ENCODE measurements at regions not wholly inside any gene's neighbourhood (a gene's known extent, or its start where the extent isn't known, plus 50 kb on each side); places are given as distances from the start of the nearest gene placed in this dataset.
"Not testable (repeated sequence)": the region's sequence is repeated elsewhere in the genome, so short reads cannot be mapped to it uniquely, and the experiment has no call there.

GRCh38 chr21:35281956-35282355 is 232.9 kb upstream of the RUNX1 start:
- DNase-seq, result peak; percentile 78 to 89

- peak; percentile 79 to 86 for DNase-seq
Measured at GRCh38 chr21:35280231-35280630, 231.1 kb upstream of the RUNX1 start.

- DNase-seq, result no peak
Measured at GRCh38 chr21:35275776-35276175, 226.7 kb upstream of the RUNX1 start.

GRCh38 chr21:35274923-35275322 is 225.8 kb upstream of the RUNX1 start:
- no peak for DNase-seq

- DNase-seq, result no peak
Measured at GRCh38 chr21:35274090-35274489, 225.0 kb upstream of the RUNX1 start.

GRCh38 chr21:35273333-35273732 is 224.2 kb upstream of the RUNX1 start:
- DNase-seq, result no peak

- not testable (repeated sequence) for DNase-seq
Measured at GRCh38 chr21:35271344-35272118, 222.4 kb upstream of the RUNX1 start.

GRCh38 chr21:35268817-35269216 is 219.7 kb upstream of the RUNX1 start:
- DNase-seq, result no peak

- no peak for DNase-seq
Measured at GRCh38 chr21:35268261-35268660, 219.2 kb upstream of the RUNX1 start.

GRCh38 chr21:35266546-35266945 is 217.4 kb upstream of the RUNX1 start:
- DNase-seq, result no peak

- DNase-seq, result peak in 1 of 2 donors; percentile 41
Measured at GRCh38 chr21:35265170-35265877, 216.2 kb upstream of the RUNX1 start.

GRCh38 chr21:35259457-35259856 is 210.4 kb upstream of the RUNX1 start:
- DNase-seq, result no peak

- no peak for DNase-seq
Measured at GRCh38 chr21:35258521-35258920, 209.4 kb upstream of the RUNX1 start.

- no peak for DNase-seq
Measured at GRCh38 chr21:35257413-35257812, 208.3 kb upstream of the RUNX1 start.

- DNase-seq, result no peak
Measured at GRCh38 chr21:35256468-35256988, 207.4 kb upstream of the RUNX1 start.

- DNase-seq, result no peak
Measured at GRCh38 chr21:35254765-35255138, 205.7 kb upstream of the RUNX1 start.

- peak; percentile 51 to 80 for DNase-seq
Measured at GRCh38 chr21:35254006-35254764, 205.1 kb upstream of the RUNX1 start.

- DNase-seq, result no peak
Measured at GRCh38 chr21:35252831-35253230, 203.7 kb upstream of the RUNX1 start.

GRCh38 chr21:35249636-35250035 is 200.5 kb upstream of the RUNX1 start:
- no peak for DNase-seq

GRCh38 chr21:35245879-35246278 is 196.8 kb upstream of the RUNX1 start:
- DNase-seq, result no peak

- peak; percentile 47 to 50 for DNase-seq
Measured at GRCh38 chr21:35244514-35244913, 195.4 kb upstream of the RUNX1 start.

- DNase-seq, result no peak
Measured at GRCh38 chr21:35243171-35243570, 194.1 kb upstream of the RUNX1 start.

- no peak for DNase-seq
Measured at GRCh38 chr21:35239811-35240219, 190.7 kb upstream of the RUNX1 start.

All from inflammatory macrophage treated with lipopolysaccharide for 1 hour (primary cell).